Tibial artery (tissue), 4 donors: ENCODE measurements at regions not wholly inside any gene's neighbourhood (a gene's known extent, or its start where the extent isn't known, plus 50 kb on each side); places are given as distances from the start of the nearest gene placed in this dataset.

ENCODE experiments used
- DNase-seq, 2 donors: peaks; one replicate each; pipeline ENCODE4 v3.0.0-alpha.2; 2019
- H3K27ac ChIP-seq, 2 donors: fragments of 200-600 bp; sonication (generic) in 1 of 2; 1 replicate in 1 of 2; 2 replicates in 1 of 2; pipeline ENCODE4 v1.5.1; 2018 to 2019; ENCODE audit warnings: mild to moderate bottlenecking in 1 of 2
- H3K27me3 ChIP-seq, 2 donors: fragments of 200-600 bp; sonication (generic) in 1 of 2; one replicate each; pipeline versions ENCODE4 v1.5.1 to v1.6.0; 2016 to 2019
- H3K36me3 ChIP-seq, 3 donors: fragments of 200-600 bp; sonication (generic) in 2 of 3; one replicate each; pipeline ENCODE4 v1.5.1; 2016 to 2019; ENCODE audit warnings: mild to moderate bottlenecking in 2 of 3
- H3K4me1 ChIP-seq, 4 donors: fragments of 200-600 bp; sonication (generic) in 2 of 4; 1 replicate in 3 of 4; 2 replicates in 1 of 4; pipeline ENCODE4 v1.5.1; 2016 to 2019
- H3K4me3 ChIP-seq, 2 donors: fragments of 200-600 bp; sonication (generic) in 1 of 2; 1 replicate in 1 of 2; 2 replicates in 1 of 2; pipeline ENCODE4 v1.5.1; 2018 to 2019; ENCODE audit warnings: mild to moderate bottlenecking in 2 of 2
- H3K9me3 ChIP-seq, 3 donors: fragments of 200-600 bp; sonication (generic) in 1 of 3; one replicate each; pipeline ENCODE4 v1.5.1; 2016 to 2019
- intact Hi-C: fragments of 100-400 bp; cut with DNase I; formaldehyde crosslinking; loops from one replicate; pipeline ENCODE4 v1.15.0; 2023; ENCODE audit warnings: low total_unique reads
- TF ChIP-seq, protein P1 (sequence below), 2 experiments: fragments of 200-600 bp in 1 of 2; fragments of 450-650 bp in 1 of 2; IDR thresholded peaks; one replicate each; pipeline ENCODE4 v1.5.1; 2017 to 2019; ENCODE audit warnings: antibody characterized with exemption in 2 of 2, mild to moderate bottlenecking in 1 of 2, moderate library complexity in 1 of 2

DNA sequence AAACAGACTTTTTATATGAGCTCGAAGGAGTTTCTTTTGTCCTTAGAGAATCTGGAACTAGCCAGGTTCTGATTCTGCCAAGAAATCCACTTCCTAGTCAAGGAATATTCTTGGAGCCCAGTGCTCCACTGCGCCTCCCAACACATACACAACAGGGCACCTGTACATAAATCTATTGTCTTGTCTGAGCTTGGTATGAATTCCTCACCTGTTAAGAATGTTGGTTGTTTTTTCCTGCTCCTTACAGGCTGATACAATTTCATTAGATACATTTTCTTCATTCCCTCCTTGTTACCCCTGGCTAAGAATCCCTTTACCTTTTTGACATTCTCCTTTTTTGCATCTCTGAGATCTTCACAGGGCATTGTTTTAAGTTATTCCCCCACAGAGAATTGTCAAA is 56.0 kb upstream of the FZD7 start:
- TF ChIP-seq, protein P1, sequence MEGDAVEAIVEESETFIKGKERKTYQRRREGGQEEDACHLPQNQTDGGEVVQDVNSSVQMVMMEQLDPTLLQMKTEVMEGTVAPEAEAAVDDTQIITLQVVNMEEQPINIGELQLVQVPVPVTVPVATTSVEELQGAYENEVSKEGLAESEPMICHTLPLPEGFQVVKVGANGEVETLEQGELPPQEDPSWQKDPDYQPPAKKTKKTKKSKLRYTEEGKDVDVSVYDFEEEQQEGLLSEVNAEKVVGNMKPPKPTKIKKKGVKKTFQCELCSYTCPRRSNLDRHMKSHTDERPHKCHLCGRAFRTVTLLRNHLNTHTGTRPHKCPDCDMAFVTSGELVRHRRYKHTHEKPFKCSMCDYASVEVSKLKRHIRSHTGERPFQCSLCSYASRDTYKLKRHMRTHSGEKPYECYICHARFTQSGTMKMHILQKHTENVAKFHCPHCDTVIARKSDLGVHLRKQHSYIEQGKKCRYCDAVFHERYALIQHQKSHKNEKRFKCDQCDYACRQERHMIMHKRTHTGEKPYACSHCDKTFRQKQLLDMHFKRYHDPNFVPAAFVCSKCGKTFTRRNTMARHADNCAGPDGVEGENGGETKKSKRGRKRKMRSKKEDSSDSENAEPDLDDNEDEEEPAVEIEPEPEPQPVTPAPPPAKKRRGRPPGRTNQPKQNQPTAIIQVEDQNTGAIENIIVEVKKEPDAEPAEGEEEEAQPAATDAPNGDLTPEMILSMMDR (IDR thresholded peaks at IDR 0.05) = no peak

DNA sequence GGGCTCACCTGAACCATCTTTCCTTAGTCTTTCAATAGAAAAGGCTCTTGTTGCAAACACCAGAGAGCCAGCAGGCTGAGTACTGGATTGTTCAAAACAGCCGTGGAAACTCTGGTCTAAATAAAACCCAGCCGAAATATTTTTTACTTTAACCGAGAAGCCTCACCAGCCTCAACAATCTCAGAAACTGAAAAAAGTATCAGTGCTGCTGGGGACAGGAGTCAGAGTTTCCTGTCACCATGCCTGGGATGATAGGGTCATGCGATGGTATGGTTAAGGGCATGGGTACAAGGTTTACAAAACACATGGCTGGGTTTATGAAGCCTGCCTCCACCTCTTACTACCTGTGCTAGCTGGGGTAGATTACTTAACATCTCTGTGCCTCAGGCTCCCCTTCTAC is 55.3 kb upstream of the FZD7 start:
- DNase-seq = no peak

More for the DNA sequence above, 56.0 kb upstream of the FZD7 start:
- H3K4me3 ChIP-seq = no peak overlapping the region
- intact Hi-C loops = no loop called here
- no peaks in the 10 kb centered on the region for H3K27me3 ChIP-seq
- H3K27ac ChIP-seq = no peak overlapping the region
- H3K4me1 ChIP-seq = peaks cover 0 to 3% (median 0%) of the 10 kb centered on the region in 4 donors
- DNase-seq = no peak
- no peaks in the 10 kb centered on the region for H3K36me3 ChIP-seq
- no peaks in the 10 kb centered on the region for H3K9me3 ChIP-seq

DNA sequence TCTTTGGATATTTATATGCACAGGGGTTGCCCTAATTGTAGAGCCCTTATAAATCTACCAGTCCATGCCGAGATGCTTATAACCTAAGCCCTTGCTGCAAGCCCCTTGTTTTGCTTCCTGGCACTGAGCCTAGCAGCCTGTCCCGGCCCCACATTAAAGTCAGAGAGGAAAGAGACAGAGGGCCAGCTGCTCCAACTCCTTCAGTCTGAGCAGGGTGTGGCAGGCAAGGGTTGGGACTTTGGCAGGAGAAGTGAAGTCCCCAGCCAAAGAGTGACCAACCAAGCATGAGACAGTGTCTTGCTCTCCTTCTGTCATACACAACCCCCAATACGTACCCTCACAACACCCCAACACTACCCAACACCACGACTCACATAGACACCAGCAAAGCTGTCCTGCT is 54.7 kb upstream of the FZD7 start:
- DNase-seq = no peak
- Histone ChIP-seq H3K27ac (no peak overlapping the region), H3K27me3 (no peaks in the 10 kb centered on the region), H3K4me3 (no peak overlapping the region), H3K9me3 (no peaks in the 10 kb centered on the region), H3K36me3 (no peaks in the 10 kb centered on the region), H3K4me1 (peaks cover 0 to 3% (median 0%) of the 10 kb centered on the region in 4 donors)
- TF ChIP-seq, protein P1 (IDR thresholded peaks at IDR 0.05) = no peak
- intact Hi-C loops = no loop called here

More for the DNA sequence above, 55.3 kb upstream of the FZD7 start:
- TF ChIP-seq, protein P1 (IDR thresholded peaks at IDR 0.05) = no peak
- Histone ChIP-seq H3K4me3 (no peak overlapping the region), H3K36me3 (no peaks in the 10 kb centered on the region), H3K4me1 (peaks cover 0 to 3% (median 0%) of the 10 kb centered on the region in 4 donors), H3K27ac (no peak overlapping the region), H3K27me3 (no peaks in the 10 kb centered on the region), H3K9me3 (no peaks in the 10 kb centered on the region)
- intact Hi-C loops = no loop called here

DNA sequence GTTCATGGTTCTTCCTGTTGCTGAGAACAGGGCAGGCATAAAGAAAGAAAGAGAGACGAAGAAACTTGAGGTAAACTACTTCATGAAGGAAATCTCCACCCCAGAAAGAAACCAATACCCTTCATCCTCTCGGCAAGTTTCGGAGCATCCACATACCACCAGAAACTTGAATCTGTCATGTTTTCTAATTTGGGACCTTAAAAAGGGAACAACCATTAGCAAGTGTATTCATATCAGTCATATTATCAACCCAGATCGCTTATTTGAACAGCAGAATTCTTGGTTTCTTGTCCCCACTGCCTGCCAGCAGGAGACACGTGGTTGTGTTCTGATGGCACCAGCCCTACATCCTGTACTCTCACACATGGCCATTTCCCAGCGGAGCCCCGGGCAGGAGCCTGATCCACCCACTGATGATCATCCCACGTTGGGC is 53.2 kb upstream of the FZD7 start:
- Histone ChIP-seq H3K4me3 (no peak overlapping the region), H3K27me3 (no peaks in the 10 kb centered on the region), H3K27ac (no peak overlapping the region), H3K36me3 (no peaks in the 10 kb centered on the region), H3K9me3 (no peaks in the 10 kb centered on the region), H3K4me1 (peaks cover 0 to 15% (median 4%) of the 10 kb centered on the region in 4 donors)
- no peak for DNase-seq
- TF ChIP-seq, protein P1 (IDR thresholded peaks at IDR 0.05) = no peak
- intact Hi-C loops = no loop called here

DNA sequence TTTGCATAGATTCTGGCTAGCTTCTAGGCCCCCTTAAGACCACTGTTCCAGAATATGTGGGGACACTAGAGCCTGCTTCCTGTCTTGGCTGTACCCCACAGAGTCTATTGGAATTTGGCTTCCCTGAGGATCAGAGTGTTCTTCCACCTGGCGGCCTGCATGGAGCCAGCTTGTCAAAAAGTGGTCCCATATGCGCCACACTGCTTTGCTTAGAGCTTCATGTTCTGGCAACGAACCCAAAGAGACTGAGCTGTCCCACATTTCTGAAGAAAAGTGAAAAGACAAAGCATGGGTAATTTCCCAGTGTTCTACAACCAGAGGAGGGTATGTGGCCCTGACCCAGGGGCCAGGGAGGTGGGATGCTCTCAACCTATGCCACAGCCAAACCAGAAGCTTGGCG is 52.7 kb upstream of the FZD7 start:
- intact Hi-C loops = no loop called here
- no peak for DNase-seq
- TF ChIP-seq, protein P1 (IDR thresholded peaks at IDR 0.05) = no peak

DNA sequence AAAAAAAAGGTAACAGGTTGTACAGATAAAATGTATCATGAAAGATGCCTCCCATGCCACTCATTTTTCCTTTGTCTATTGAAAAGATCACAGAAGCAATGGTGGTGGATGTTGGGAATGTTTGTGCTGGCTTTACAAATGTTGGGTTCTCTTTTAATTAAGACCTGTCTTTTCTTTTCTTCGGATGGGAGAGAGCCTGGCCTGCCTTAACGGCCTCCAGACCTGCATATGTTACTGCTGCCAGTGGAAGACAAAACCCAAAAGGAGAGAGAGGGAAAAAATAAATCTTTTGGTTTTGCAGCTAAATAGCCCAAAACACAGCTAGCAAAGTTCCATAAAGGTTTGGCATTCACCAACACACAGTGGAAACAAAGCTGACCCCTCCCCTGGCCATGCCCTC is 50.5 kb upstream of the FZD7 start:
- Histone ChIP-seq H3K36me3 (no peaks in the 10 kb centered on the region), H3K4me1 (peaks cover 0 to 18% (median 4%) of the 10 kb centered on the region in 4 donors), H3K27me3 (no peaks in the 10 kb centered on the region), H3K9me3 (no peaks in the 10 kb centered on the region), H3K27ac (no peak overlapping the region), H3K4me3 (no peak overlapping the region)
- TF ChIP-seq, protein P1 (IDR thresholded peaks at IDR 0.05) = no peak
- intact Hi-C loops = no loop called here
- DNase-seq = no peak

More for the DNA sequence above, 52.7 kb upstream of the FZD7 start:
- H3K4me3 ChIP-seq = no peak overlapping the region
- H3K4me1 ChIP-seq = peaks cover 0 to 18% (median 4%) of the 10 kb centered on the region in 4 donors
- H3K27me3 ChIP-seq = no peaks in the 10 kb centered on the region
- H3K27ac ChIP-seq = no peak overlapping the region
- no peaks in the 10 kb centered on the region for H3K9me3 ChIP-seq
- H3K36me3 ChIP-seq = no peaks in the 10 kb centered on the region
